ENCODE measurements at regions not wholly inside any gene's neighbourhood (a gene's known extent, or its start where the extent isn't known, plus 50 kb on each side); places are given as distances from the start of the nearest gene placed in this dataset.

- TF ChIP-seq CTCF (IDR thresholded peaks at IDR 0.05) = no peak
- no peak for TF ChIP-seq EZH2 (IDR thresholded peaks at IDR 0.05; ENCODE audit: borderline replicate concordance, insufficient read depth, low read depth, low read length, poor library complexity, severe bottlenecking)
Measured at GRCh38 chr20:12638633-12639312, 370.0 kb upstream of the SPTLC3 start.

Measured in B cell (primary cell).